Upper lobe of left lung (tissue), 4 donors: ENCODE measurements at regions not wholly inside any gene's neighbourhood (a gene's known extent, or its start where the extent isn't known, plus 50 kb on each side); places are given as distances from the start of the nearest gene placed in this dataset.

Experiments
- POLR2A ChIP-seq, 4 donors: fragments of 450-650 bp; IDR thresholded peaks; one replicate each; pipeline ENCODE4 v1.5.1; 2016 to 2017; ENCODE audit warnings: antibody characterized with exemption in 4 of 4, mild to moderate bottlenecking in 2 of 4
- TF ChIP-seq, protein P1 (sequence below), 6 experiments: fragments of 450-650 bp in 4 of 6; fragments of 200-600 bp in 2 of 6; sonication (generic) in 2 of 6; IDR thresholded peaks; one replicate each; pipeline ENCODE4 v1.5.1; 2016 to 2019; ENCODE audit warnings: antibody characterized with exemption in 6 of 6

DNA sequence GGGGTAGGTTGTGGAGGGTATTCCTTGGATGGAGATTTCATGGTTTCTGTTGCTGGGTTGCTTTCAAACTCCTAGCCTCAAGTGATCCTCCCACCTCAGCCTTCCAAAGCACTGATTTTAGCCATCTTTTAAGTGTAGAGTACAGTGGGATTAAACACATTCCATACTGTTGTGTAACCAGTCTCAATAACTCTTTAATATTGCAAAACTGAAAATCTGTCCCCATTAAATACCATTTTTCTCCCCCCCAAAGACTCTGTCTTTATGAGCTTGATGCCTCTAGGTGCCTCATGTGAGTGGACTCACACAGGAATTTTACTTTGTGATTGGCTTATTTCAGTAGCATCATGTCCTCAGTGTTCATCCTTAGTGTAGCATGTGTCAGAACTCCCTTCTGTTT lies 74.7 kb upstream of the ATP10A start:
- no peak for TF ChIP-seq POLR2A (IDR thresholded peaks at IDR 0.05)
- TF ChIP-seq, protein P1, sequence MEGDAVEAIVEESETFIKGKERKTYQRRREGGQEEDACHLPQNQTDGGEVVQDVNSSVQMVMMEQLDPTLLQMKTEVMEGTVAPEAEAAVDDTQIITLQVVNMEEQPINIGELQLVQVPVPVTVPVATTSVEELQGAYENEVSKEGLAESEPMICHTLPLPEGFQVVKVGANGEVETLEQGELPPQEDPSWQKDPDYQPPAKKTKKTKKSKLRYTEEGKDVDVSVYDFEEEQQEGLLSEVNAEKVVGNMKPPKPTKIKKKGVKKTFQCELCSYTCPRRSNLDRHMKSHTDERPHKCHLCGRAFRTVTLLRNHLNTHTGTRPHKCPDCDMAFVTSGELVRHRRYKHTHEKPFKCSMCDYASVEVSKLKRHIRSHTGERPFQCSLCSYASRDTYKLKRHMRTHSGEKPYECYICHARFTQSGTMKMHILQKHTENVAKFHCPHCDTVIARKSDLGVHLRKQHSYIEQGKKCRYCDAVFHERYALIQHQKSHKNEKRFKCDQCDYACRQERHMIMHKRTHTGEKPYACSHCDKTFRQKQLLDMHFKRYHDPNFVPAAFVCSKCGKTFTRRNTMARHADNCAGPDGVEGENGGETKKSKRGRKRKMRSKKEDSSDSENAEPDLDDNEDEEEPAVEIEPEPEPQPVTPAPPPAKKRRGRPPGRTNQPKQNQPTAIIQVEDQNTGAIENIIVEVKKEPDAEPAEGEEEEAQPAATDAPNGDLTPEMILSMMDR (IDR thresholded peaks at IDR 0.05), result no peak
